ENCODE measurements at regions not wholly inside any gene's neighbourhood (a gene's known extent, or its start where the extent isn't known, plus 50 kb on each side); places are given as distances from the start of the nearest gene placed in this dataset.

GRCh38 chr7:110432061-110432553 lies 658.8 kb upstream of the LRRN3 start:
- no peak for TF ChIP-seq CTCF (IDR thresholded peaks at IDR 0.05)
- TF ChIP-seq POLR2A (IDR thresholded peaks at IDR 0.05), result no peak

Measured in body of pancreas (tissue), 4 donors.